Astrocyte (in vitro differentiated cells and primary cell): ENCODE measurements at regions not wholly inside any gene's neighbourhood (a gene's known extent, or its start where the extent isn't known, plus 50 kb on each side); places are given as distances from the start of the nearest gene placed in this dataset.

Experiments used
- DNase-seq: peaks from one replicate; pipeline ENCODE4 v3.0.0-alpha.2; 2010; ENCODE audit warnings: low read depth
- FAIRE-seq: peaks from 2 replicates; lab custom pipeline; 2011; peaks lifted over from hg19 to GRCh38; lab: Jason Lieb, UNC
- H2AFZ ChIP-seq: 2 replicates; pipeline ENCODE4 v1.6.0; 2012; ENCODE audit warnings: low read depth, low read length, inconsistent platforms
- H3K27ac ChIP-seq: 2 replicates; pipeline ENCODE4 v1.5.1; 2011; ENCODE audit warnings: low read depth, low read length, inconsistent platforms
- H3K27me3 ChIP-seq: 2 replicates; pipeline ENCODE4 v1.6.0; 2011; ENCODE audit warnings: low read length, inconsistent platforms; ENCODE audit not compliant: insufficient read depth
- H3K36me3 ChIP-seq: 2 replicates; pipeline ENCODE4 v1.5.1; 2011; ENCODE audit warnings: low read length, inconsistent platforms; ENCODE audit not compliant: insufficient read depth
- H3K4me1 ChIP-seq: 2 replicates; pipeline ENCODE4 v1.5.1; 2011; ENCODE audit warnings: low read length, inconsistent platforms; ENCODE audit not compliant: insufficient read depth
- H3K4me2 ChIP-seq: 2 replicates; pipeline ENCODE4 v1.6.0; 2012; ENCODE audit warnings: low read length, inconsistent platforms
- H3K4me3 ChIP-seq: 2 replicates; pipeline ENCODE4 v1.5.1; 2011; ENCODE audit warnings: low read depth, mild to moderate bottlenecking, low read length, inconsistent platforms; ENCODE audit not compliant: insufficient read depth
- H3K79me2 ChIP-seq: 2 replicates; pipeline ENCODE4 v1.6.0; 2012; ENCODE audit warnings: mild to moderate bottlenecking, low read length, inconsistent platforms; ENCODE audit not compliant: insufficient read depth
- H3K9ac ChIP-seq: 2 replicates; pipeline ENCODE4 v1.6.0; 2012; ENCODE audit warnings: mild to moderate bottlenecking, low read length, inconsistent platforms
- H3K9me3 ChIP-seq: 2 replicates; pipeline ENCODE4 v1.5.1; 2012; ENCODE audit warnings: low read depth, mild to moderate bottlenecking, low read length, inconsistent platforms; ENCODE audit not compliant: insufficient read depth
- H4K20me1 ChIP-seq: 2 replicates; pipeline ENCODE4 v1.6.0; 2012; ENCODE audit warnings: low read length, inconsistent platforms; ENCODE audit not compliant: insufficient read depth
- H3K27ac Mint-ChIP-seq: one replicate; pipeline ENCODE4 v1.8.0; 2021; ENCODE audit warnings: mild to moderate bottlenecking, mixed read lengths; ENCODE audit not compliant: unreplicated experiment
- H3K27me3 Mint-ChIP-seq: one replicate; pipeline ENCODE4 v1.8.0; 2021; ENCODE audit warnings: low read depth, mixed read lengths; ENCODE audit not compliant: unreplicated experiment
- H3K36me3 Mint-ChIP-seq: one replicate; pipeline ENCODE4 v1.8.0; 2021; ENCODE audit warnings: low read depth, mixed read lengths; ENCODE audit not compliant: unreplicated experiment
- H3K4me1 Mint-ChIP-seq: one replicate; pipeline ENCODE4 v1.8.0; 2021; ENCODE audit warnings: low read depth, mixed read lengths; ENCODE audit not compliant: unreplicated experiment
- H3K4me3 Mint-ChIP-seq: one replicate; pipeline ENCODE4 v1.8.0; 2021; ENCODE audit warnings: mild to moderate bottlenecking, moderate library complexity, mixed read lengths; ENCODE audit not compliant: unreplicated experiment
- H3K9me3 Mint-ChIP-seq: one replicate; pipeline ENCODE4 v1.8.0; 2021; ENCODE audit warnings: mild to moderate bottlenecking, mixed read lengths; ENCODE audit not compliant: unreplicated experiment
- EZH2 ChIP-seq: IDR thresholded peaks from 2 replicates; pipeline ENCODE4 v1.6.1; 2012; ENCODE audit warnings: mild to moderate bottlenecking, low read length, inconsistent platforms; ENCODE audit not compliant: insufficient read depth
- TF ChIP-seq, protein P1 (sequence below): IDR thresholded peaks from 2 replicates; pipeline ENCODE4 v1.5.1; 2011; ENCODE audit warnings: low read depth, mild to moderate bottlenecking, inconsistent platforms, low read length, moderate library complexity; ENCODE audit not compliant: insufficient read depth

DNA sequence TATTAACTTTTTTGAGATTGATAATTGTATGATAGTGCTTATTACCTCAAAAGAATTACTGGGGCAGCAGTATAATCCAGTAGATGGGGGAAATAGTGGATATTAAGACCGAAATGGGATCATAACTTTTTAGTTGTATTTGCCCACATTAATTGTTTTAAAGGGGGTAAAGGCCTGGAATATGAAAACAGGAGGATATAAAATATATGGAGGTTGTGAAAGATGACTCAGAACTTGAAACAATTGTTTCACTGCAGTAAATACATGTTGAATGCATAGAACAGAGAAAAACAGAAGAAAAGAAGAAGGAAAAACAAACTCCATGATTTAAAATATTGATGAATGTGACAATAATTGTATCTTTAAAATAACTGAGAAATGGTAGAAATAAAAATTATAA, 94.1 kb upstream of the VPREB1 start:
- H3K36me3 ChIP-seq, result no peaks in the 10 kb centered on the region
- H3K4me3 ChIP-seq, result no peak overlapping the region
- Mint-ChIP-seq H3K4me3 (no peak overlapping the region), H3K27ac (no peak overlapping the region), H3K9me3 (no peaks in the 10 kb centered on the region), H3K27me3 (peaks cover 70% of the 10 kb centered on the region), H3K4me1 (no peaks in the 10 kb centered on the region), H3K36me3 (no peaks in the 10 kb centered on the region)
- FAIRE-seq (no peak), DNase-seq (no peak)
- peaks cover 28% of the 10 kb centered on the region for H3K27me3 ChIP-seq
- H3K27ac ChIP-seq, result no peak overlapping the region
- no peaks in the 10 kb centered on the region for H3K9me3 ChIP-seq
- H2AFZ ChIP-seq, result no peak overlapping the region
- H3K4me1 ChIP-seq, result no peaks in the 10 kb centered on the region
- no peaks in the 10 kb centered on the region for H3K79me2 ChIP-seq
- no peaks in the 10 kb centered on the region for H4K20me1 ChIP-seq
- TF ChIP-seq EZH2, result no peak
- TF ChIP-seq, protein P1, sequence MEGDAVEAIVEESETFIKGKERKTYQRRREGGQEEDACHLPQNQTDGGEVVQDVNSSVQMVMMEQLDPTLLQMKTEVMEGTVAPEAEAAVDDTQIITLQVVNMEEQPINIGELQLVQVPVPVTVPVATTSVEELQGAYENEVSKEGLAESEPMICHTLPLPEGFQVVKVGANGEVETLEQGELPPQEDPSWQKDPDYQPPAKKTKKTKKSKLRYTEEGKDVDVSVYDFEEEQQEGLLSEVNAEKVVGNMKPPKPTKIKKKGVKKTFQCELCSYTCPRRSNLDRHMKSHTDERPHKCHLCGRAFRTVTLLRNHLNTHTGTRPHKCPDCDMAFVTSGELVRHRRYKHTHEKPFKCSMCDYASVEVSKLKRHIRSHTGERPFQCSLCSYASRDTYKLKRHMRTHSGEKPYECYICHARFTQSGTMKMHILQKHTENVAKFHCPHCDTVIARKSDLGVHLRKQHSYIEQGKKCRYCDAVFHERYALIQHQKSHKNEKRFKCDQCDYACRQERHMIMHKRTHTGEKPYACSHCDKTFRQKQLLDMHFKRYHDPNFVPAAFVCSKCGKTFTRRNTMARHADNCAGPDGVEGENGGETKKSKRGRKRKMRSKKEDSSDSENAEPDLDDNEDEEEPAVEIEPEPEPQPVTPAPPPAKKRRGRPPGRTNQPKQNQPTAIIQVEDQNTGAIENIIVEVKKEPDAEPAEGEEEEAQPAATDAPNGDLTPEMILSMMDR, result no peak
- no peak overlapping the region for H3K9ac ChIP-seq
- H3K4me2 ChIP-seq, result no peak overlapping the region

DNA sequence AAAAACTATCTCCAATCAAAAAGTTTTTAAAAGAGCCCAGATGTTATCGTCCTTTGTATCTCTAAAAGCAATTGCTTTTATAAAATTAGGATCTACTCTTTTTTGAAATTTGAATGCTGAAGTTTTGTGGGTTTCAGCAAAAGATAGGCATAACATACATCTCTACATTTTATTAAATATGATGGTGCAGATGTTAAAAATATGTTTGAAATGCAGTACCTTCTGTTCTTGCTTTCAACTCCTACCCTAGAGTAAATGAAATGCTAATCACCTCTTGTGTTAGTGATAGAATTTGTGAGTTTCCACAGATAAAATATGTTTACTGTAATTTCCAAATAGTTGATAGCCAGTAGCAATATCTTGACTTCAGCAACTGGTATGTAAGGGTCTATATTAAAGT, 95.7 kb upstream of the VPREB1 start:
- no peaks in the 10 kb centered on the region for H3K4me1 ChIP-seq
- Mint-ChIP-seq H3K9me3 (no peaks in the 10 kb centered on the region), H3K4me1 (no peaks in the 10 kb centered on the region), H3K27ac (no peak overlapping the region), H3K36me3 (no peaks in the 10 kb centered on the region), H3K27me3 (peaks cover 58% of the 10 kb centered on the region), H3K4me3 (no peak overlapping the region)
- no peaks in the 10 kb centered on the region for H3K79me2 ChIP-seq
- H3K36me3 ChIP-seq, result no peaks in the 10 kb centered on the region
- H2AFZ ChIP-seq, result no peak overlapping the region
- TF ChIP-seq, protein P1, result no peak
- no peak for TF ChIP-seq EZH2
- no peaks in the 10 kb centered on the region for H3K9me3 ChIP-seq
- no peak for FAIRE-seq
- no peak overlapping the region for H3K4me2 ChIP-seq
- no peaks in the 10 kb centered on the region for H4K20me1 ChIP-seq
- no peak overlapping the region for H3K9ac ChIP-seq
- no peak overlapping the region for H3K27ac ChIP-seq
- peaks cover 24% of the 10 kb centered on the region for H3K27me3 ChIP-seq
- no peak overlapping the region for H3K4me3 ChIP-seq
- DNase-seq, result no peak

DNA sequence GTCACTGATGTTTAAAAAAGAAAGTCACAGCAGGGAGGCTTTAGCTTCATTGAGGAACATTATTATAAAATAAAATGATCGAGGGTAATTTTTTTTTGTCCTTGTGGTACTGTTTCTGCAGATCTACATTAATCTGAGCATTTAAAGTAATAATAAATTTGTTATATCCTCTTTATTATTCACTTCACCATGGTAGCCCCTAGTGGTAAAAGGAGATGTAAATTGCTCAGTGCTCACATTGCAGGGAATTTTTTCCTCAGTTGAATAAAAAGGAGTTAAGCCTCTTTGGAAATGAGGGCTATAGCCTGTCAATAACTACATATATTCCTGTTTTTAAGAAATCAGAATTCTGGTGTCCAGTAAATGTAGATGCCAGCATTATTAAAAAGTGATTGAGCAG, 99.7 kb upstream of the VPREB1 start:
- Histone ChIP-seq H3K27me3 (peaks cover 19% of the 10 kb centered on the region), H3K9ac (no peak overlapping the region), H3K4me2 (no peak overlapping the region), H3K9me3 (no peaks in the 10 kb centered on the region), H4K20me1 (no peaks in the 10 kb centered on the region), H3K4me3 (no peak overlapping the region), H2AFZ (no peak overlapping the region), H3K79me2 (no peaks in the 10 kb centered on the region), H3K4me1 (no peaks in the 10 kb centered on the region), H3K36me3 (no peaks in the 10 kb centered on the region), H3K27ac (no peak overlapping the region)
- FAIRE-seq, result no peak
- DNase-seq, result no peak
- no peak for TF ChIP-seq EZH2
- TF ChIP-seq, protein P1, result no peak
- H3K4me1 Mint-ChIP-seq, result no peaks in the 10 kb centered on the region
- H3K36me3 Mint-ChIP-seq, result no peaks in the 10 kb centered on the region
- H3K9me3 Mint-ChIP-seq, result no peaks in the 10 kb centered on the region
- H3K27me3 Mint-ChIP-seq, result peaks cover 32% of the 10 kb centered on the region
- no peak overlapping the region for H3K4me3 Mint-ChIP-seq
- H3K27ac Mint-ChIP-seq, result no peak overlapping the region
